ENCODE measurements at regions not wholly inside any gene's neighbourhood (a gene's known extent, or its start where the extent isn't known, plus 50 kb on each side); places are given as distances from the start of the nearest gene placed in this dataset.

DNA sequence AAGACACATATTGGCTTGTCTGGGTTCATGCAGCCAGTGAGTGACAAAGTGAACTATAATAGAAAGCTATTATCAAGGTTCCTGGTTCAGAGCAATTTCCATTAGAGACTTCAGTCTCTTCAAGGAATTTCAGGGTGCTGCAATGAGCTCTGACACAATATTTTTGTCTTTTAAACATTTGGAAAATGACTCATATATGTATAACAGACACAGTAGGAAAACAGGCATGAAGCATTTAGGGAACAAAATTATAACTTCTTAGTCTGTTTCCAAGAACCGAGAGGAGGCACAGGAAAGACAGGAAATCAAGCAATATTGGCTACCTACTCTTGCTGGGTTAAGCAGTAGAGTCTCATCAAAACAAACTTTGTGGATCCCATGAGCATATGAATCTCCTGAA is 170.4 kb downstream of the PTPRC start:
- Histone ChIP-seq H3K27ac (no peak overlapping the region), H3K9me3 (peaks cover 0 to 11% of the 10 kb centered on the region in 2 donors), H3K4me3 (no peak overlapping the region), H3K4me1 (no peaks in the 10 kb centered on the region), H3K27me3 (no peaks in the 10 kb centered on the region), H3K36me3 (no peaks in the 10 kb centered on the region)
- TF ChIP-seq, protein P1, sequence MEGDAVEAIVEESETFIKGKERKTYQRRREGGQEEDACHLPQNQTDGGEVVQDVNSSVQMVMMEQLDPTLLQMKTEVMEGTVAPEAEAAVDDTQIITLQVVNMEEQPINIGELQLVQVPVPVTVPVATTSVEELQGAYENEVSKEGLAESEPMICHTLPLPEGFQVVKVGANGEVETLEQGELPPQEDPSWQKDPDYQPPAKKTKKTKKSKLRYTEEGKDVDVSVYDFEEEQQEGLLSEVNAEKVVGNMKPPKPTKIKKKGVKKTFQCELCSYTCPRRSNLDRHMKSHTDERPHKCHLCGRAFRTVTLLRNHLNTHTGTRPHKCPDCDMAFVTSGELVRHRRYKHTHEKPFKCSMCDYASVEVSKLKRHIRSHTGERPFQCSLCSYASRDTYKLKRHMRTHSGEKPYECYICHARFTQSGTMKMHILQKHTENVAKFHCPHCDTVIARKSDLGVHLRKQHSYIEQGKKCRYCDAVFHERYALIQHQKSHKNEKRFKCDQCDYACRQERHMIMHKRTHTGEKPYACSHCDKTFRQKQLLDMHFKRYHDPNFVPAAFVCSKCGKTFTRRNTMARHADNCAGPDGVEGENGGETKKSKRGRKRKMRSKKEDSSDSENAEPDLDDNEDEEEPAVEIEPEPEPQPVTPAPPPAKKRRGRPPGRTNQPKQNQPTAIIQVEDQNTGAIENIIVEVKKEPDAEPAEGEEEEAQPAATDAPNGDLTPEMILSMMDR (IDR thresholded peaks at IDR 0.05): no peak
- DNase-seq (ENCODE audit: low spot score): no peak

DNA sequence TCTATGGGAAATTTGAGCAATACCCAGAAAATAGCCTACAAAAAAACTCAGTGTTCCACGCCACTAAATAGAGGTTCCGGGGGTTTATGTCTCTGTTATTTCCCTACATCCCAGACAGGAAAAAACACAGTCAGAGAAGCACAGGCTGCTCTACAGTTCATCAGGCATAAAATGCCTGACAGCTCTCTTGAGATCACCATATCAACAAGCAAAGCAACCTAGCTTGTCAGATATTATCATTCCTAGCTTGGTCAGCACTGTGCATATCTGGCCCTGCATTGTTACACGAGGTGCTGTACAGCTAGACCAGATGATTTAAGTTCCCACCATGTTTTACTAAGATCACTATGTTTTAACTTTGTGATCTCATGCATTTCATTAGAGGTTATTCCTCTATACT is 172.6 kb downstream of the PTPRC start:
- Histone ChIP-seq H3K9me3 (peaks cover 0 to 28% of the 10 kb centered on the region in 2 donors), H3K27ac (no peak overlapping the region), H3K27me3 (no peaks in the 10 kb centered on the region), H3K4me3 (no peak overlapping the region), H3K36me3 (no peaks in the 10 kb centered on the region), H3K4me1 (no peaks in the 10 kb centered on the region)
- DNase-seq (ENCODE audit: low spot score): no peak
- TF ChIP-seq, protein P1 (IDR thresholded peaks at IDR 0.05): no peak

DNA sequence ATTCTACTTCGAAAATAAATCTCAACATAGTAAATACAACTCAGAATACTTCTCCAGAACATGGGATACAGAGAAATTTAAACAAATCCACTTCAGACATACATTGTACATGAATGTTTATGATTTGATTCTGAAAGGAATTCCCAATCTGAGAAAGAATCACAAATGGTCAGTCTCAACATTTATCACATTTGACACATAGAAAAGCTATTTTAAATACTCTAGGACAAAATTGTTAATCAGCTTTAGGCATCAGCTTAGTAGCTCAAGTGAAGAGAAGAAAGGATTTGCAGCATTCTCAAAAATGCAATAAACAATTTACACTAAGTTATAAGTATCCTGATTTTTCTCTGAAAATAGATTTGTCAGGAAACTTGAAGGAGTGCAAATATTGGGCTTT is 184.8 kb downstream of the PTPRC start:
- no peaks in the 10 kb centered on the region for H3K36me3 ChIP-seq
- no peak overlapping the region for H3K27ac ChIP-seq
- no peaks in the 10 kb centered on the region for H3K9me3 ChIP-seq
- no peak overlapping the region for H3K4me3 ChIP-seq
- no peaks in the 10 kb centered on the region for H3K4me1 ChIP-seq
- TF ChIP-seq, protein P1 (IDR thresholded peaks at IDR 0.05): no peak
- H3K27me3 ChIP-seq: no peaks in the 10 kb centered on the region
- no peak for DNase-seq (ENCODE audit: low spot score)

DNA sequence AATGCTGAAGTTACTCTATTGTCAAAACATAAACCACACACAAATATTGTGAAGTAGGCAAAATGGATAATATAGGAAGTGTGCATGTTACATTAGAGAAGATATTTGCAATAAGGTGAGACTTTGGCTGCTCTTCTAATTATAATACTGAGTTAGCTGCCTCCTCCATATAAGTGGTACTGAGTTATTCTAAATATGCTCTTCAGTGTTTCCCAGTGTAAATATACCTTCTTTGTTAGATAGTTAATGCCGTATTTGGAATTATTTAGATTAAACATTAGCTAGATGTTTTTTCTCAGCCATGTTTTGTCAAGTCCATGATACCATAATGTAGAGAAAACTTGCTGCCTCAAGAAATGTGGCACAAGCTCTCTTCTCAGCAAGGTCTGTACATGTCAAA is 186.4 kb downstream of the PTPRC start:
- TF ChIP-seq, protein P1 (IDR thresholded peaks at IDR 0.05): no peak
- Histone ChIP-seq H3K4me3 (no peak overlapping the region), H3K9me3 (no peaks in the 10 kb centered on the region), H3K27me3 (no peaks in the 10 kb centered on the region), H3K36me3 (no peaks in the 10 kb centered on the region), H3K27ac (no peak overlapping the region), H3K4me1 (no peaks in the 10 kb centered on the region)
- DNase-seq (ENCODE audit: low spot score): no peak

DNA sequence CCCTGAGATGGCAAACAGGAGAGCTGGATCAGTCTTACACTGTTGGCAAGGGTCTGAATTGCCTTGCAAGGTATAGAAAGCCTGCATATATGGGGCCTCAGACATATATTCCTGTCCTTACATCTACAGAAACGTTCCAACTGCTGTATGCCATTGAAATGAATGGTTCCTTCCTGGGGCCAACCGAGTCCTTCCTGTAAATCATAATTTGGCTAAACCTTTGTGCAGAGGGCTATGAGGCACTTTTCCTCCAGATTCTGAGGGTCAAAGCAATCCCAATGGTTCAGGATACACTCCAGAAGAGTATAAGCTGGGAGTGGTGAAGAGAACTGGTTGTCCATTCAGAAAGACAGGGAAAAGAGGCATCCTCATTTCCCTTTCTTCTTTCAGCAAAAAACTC is 190.5 kb downstream of the PTPRC start:
- Histone ChIP-seq H3K4me1 (no peaks in the 10 kb centered on the region), H3K36me3 (no peaks in the 10 kb centered on the region), H3K27ac (no peak overlapping the region), H3K4me3 (no peak overlapping the region), H3K27me3 (no peaks in the 10 kb centered on the region), H3K9me3 (no peaks in the 10 kb centered on the region)
- TF ChIP-seq, protein P1 (IDR thresholded peaks at IDR 0.05): no peak
- DNase-seq (ENCODE audit: low spot score): no peak

DNA sequence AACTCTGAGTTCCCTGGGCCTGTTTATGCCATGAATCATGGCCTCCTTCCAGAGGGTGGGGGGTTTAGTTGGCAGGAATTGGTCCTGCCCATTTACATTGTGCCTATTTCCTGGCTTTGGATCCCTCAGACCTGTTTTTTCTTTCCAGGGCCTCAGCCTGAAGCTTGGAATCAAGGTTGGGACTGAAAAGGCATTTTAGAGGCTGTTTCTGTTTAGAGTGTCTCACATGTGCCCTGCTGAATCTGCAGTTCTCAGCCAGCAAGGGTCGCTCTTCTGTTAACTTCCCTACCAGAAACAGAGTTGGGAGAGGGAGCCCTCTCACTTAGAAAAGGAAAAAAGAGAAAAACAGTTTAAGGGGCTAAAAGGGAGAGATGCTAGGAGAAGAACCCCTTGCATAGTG is 191.1 kb downstream of the PTPRC start:
- no peaks in the 10 kb centered on the region for H3K27me3 ChIP-seq
- H3K9me3 ChIP-seq: no peaks in the 10 kb centered on the region
- H3K36me3 ChIP-seq: no peaks in the 10 kb centered on the region
- no peak overlapping the region for H3K27ac ChIP-seq
- DNase-seq (ENCODE audit: low spot score): no peak
- no peaks in the 10 kb centered on the region for H3K4me1 ChIP-seq
- TF ChIP-seq, protein P1 (IDR thresholded peaks at IDR 0.05): no peak
- no peak overlapping the region for H3K4me3 ChIP-seq

All from right atrium auricular region (tissue), 2 donors.